HG02852 (cell line): ENCODE measurements at regions not wholly inside any gene's neighbourhood (a gene's known extent, or its start where the extent isn't known, plus 50 kb on each side); places are given as distances from the start of the nearest gene placed in this dataset.
"Not testable (repeated sequence)": the region's sequence is repeated elsewhere in the genome, so short reads cannot be mapped to it uniquely, and the experiment has no call there.

Experiments
- ATAC-seq: cut with Tn5 transposase; IDR thresholded peaks from one replicate; pipeline ENCODE4 v1.9.1; 2021; ENCODE audit warnings: mild to moderate bottlenecking, moderate library complexity; ENCODE audit not compliant: unreplicated experiment

GRCh38 chr2:128604045-128604444 is 285.4 kb upstream of the HS6ST1 start:
- ATAC-seq, result no peak

- not testable (repeated sequence) for ATAC-seq
Measured at GRCh38 chr2:128604581-128604980, 285.9 kb upstream of the HS6ST1 start.

GRCh38 chr2:128605421-128605820 is 286.8 kb upstream of the HS6ST1 start:
- no peak for ATAC-seq

GRCh38 chr2:128605931-128606330 is 287.3 kb upstream of the HS6ST1 start:
- no peak for ATAC-seq

- ATAC-seq, result no peak
Measured at GRCh38 chr2:128606837-128607236, 288.2 kb upstream of the HS6ST1 start.

GRCh38 chr2:128607440-128607839 is 288.8 kb upstream of the HS6ST1 start:
- no peak for ATAC-seq

- ATAC-seq, result no peak
Measured at GRCh38 chr2:128607911-128608506, 289.3 kb upstream of the HS6ST1 start.

- no peak for ATAC-seq
Measured at GRCh38 chr2:128608921-128609880, 290.5 kb upstream of the HS6ST1 start.

GRCh38 chr2:128610496-128610895 is 291.8 kb upstream of the HS6ST1 start:
- ATAC-seq, result no peak

GRCh38 chr2:128611421-128612320 is 293.0 kb upstream of the HS6ST1 start:
- ATAC-seq, result no peak

GRCh38 chr2:128612628-128613027 is 294.0 kb upstream of the HS6ST1 start:
- ATAC-seq, result no peak

- ATAC-seq, result no peak
Measured at GRCh38 chr2:128613351-128613750, 294.7 kb upstream of the HS6ST1 start.

GRCh38 chr2:128613876-128614275 is 295.2 kb upstream of the HS6ST1 start:
- no peak for ATAC-seq

- ATAC-seq, result not testable (repeated sequence)
Measured at GRCh38 chr2:128614907-128615306, 296.2 kb upstream of the HS6ST1 start.

GRCh38 chr2:128615571-128615970 is 296.9 kb upstream of the HS6ST1 start:
- no peak for ATAC-seq

GRCh38 chr2:128617029-128617590 is 298.4 kb upstream of the HS6ST1 start:
- no peak for ATAC-seq

- ATAC-seq, result no peak
Measured at GRCh38 chr2:128617661-128618060, 299.0 kb upstream of the HS6ST1 start.

- ATAC-seq, result no peak
Measured at GRCh38 chr2:128618642-128619041, 300.0 kb upstream of the HS6ST1 start.

GRCh38 chr2:128619471-128620325 is 301.0 kb upstream of the HS6ST1 start:
- ATAC-seq, result no peak

GRCh38 chr2:128621074-128621473 is 302.4 kb upstream of the HS6ST1 start:
- no peak for ATAC-seq
